Endodermal cell (in vitro differentiated cells): ENCODE measurements at regions not wholly inside any gene's neighbourhood (a gene's known extent, or its start where the extent isn't known, plus 50 kb on each side); places are given as distances from the start of the nearest gene placed in this dataset.

Experiments
- DNase-seq: peaks from one replicate; pipeline ENCODE4 v3.0.0-alpha.2; 2017
- H3K27ac ChIP-seq: 2 replicates; pipeline ENCODE4 v1.5.1; 2013; ENCODE audit warnings: mild to moderate bottlenecking, low read depth, low read length, moderate library complexity
- H3K27me3 ChIP-seq: 2 replicates; pipeline ENCODE4 v1.6.1; 2013; ENCODE audit warnings: mild to moderate bottlenecking, low read length, moderate library complexity; ENCODE audit not compliant: insufficient read depth, control insufficient read depth, poor library complexity, severe bottlenecking
- H3K36me3 ChIP-seq: 2 replicates; pipeline ENCODE4 v1.7.0; 2013; ENCODE audit warnings: mild to moderate bottlenecking, low read length, moderate library complexity; ENCODE audit not compliant: control insufficient read depth, insufficient read depth
- H3K4me1 ChIP-seq: one replicate; pipeline ENCODE4 v1.7.0; 2013; ENCODE audit warnings: low read length; ENCODE audit not compliant: control insufficient read depth, insufficient read depth
- H3K4me3 ChIP-seq: 2 replicates; pipeline ENCODE4 v1.5.1; 2013; ENCODE audit warnings: mild to moderate bottlenecking, low read length, moderate library complexity
- H3K9ac ChIP-seq: 2 replicates; pipeline ENCODE4 v1.6.1; 2013; ENCODE audit warnings: mild to moderate bottlenecking, low read length, moderate library complexity; ENCODE audit not compliant: poor library complexity, severe bottlenecking; ENCODE audit errors: extremely low read depth
- H3K9me3 ChIP-seq: 2 replicates; pipeline ENCODE4 v1.6.1; 2013; ENCODE audit warnings: mild to moderate bottlenecking, low read length, moderate library complexity; ENCODE audit not compliant: control insufficient read depth
- H3K27ac Mint-ChIP-seq: 2 replicates; pipeline ENCODE4 v1.8.0; 2020; ENCODE audit warnings: mixed read lengths
- H3K27me3 Mint-ChIP-seq: 2 replicates; pipeline ENCODE4 v1.8.0; 2021; ENCODE audit warnings: mild to moderate bottlenecking, mixed read lengths; ENCODE audit not compliant: insufficient read depth
- H3K36me3 Mint-ChIP-seq: 2 replicates; pipeline ENCODE4 v1.8.0; 2020; ENCODE audit warnings: low read depth, mixed read lengths
- H3K4me1 Mint-ChIP-seq: 2 replicates; pipeline ENCODE4 v1.8.0; 2020; ENCODE audit warnings: mixed read lengths
- H3K4me3 Mint-ChIP-seq: 2 replicates; pipeline ENCODE4 v1.8.0; 2020; ENCODE audit warnings: mild to moderate bottlenecking, moderate library complexity, mixed read lengths
- H3K9me3 Mint-ChIP-seq: 2 replicates; pipeline ENCODE4 v1.8.0; 2020; ENCODE audit warnings: mild to moderate bottlenecking, mixed read lengths
- CTCF ChIP-seq: fragments of 200-600 bp; sonication (generic); conservative IDR thresholded peaks from 2 replicates; pipeline ENCODE4 v1.5.0; 2021; ENCODE audit warnings: antibody characterized with exemption, mild to moderate bottlenecking
- WGBS, 2 experiments: methylation state at CpG; one replicate each; pipeline versions ENCODE4 v1.1.5 to v1.1.7; 2013; ENCODE audit warnings: missing lambda C conversion rate in 2 of 2, mixed read lengths in 1 of 2; ENCODE audit not compliant: insufficient coverage in 1 of 2, insufficient read length in 1 of 2; 5-methylcytosine and 5-hydroxymethylcytosine counted together

- Histone ChIP-seq H3K9ac (no peak overlapping the region), H3K4me1 (no peaks in the 10 kb centered on the region), H3K9me3 (peaks cover 85% of the 10 kb centered on the region), H3K4me3 (no peak overlapping the region), H3K27me3 (no peaks in the 10 kb centered on the region), H3K27ac (no peak overlapping the region), H3K36me3 (no peaks in the 10 kb centered on the region)
- Mint-ChIP-seq H3K9me3 (peaks cover 81% of the 10 kb centered on the region), H3K36me3 (no peaks in the 10 kb centered on the region), H3K4me3 (no peak overlapping the region), H3K4me1 (no peaks in the 10 kb centered on the region), H3K27ac (no peak overlapping the region), H3K27me3 (no peaks in the 10 kb centered on the region)
- no peak for TF ChIP-seq CTCF
- DNase-seq: no peak
- 92% methylated on average over 5 of the region's 5 CpGs; no CpG with 5 or more reads in 1 of the 2 experiments for WGBS, 2 experiments
Measured at GRCh38 chr7:153840861-153841260, 211.3 kb upstream of the DPP6 start.

- no peak for DNase-seq
- no peak overlapping the region for H3K4me3 ChIP-seq
- no peaks in the 10 kb centered on the region for H3K27me3 ChIP-seq
- Mint-ChIP-seq H3K27ac (no peak overlapping the region), H3K9me3 (peaks cover 83% of the 10 kb centered on the region), H3K27me3 (no peaks in the 10 kb centered on the region), H3K4me3 (no peak overlapping the region), H3K36me3 (peaks cover 4% of the 10 kb centered on the region), H3K4me1 (no peaks in the 10 kb centered on the region)
- H3K9me3 ChIP-seq: peaks cover 88% of the 10 kb centered on the region
- H3K4me1 ChIP-seq: no peaks in the 10 kb centered on the region
- no peak for TF ChIP-seq CTCF
- WGBS, 2 experiments: 83 to 85% methylated on average over 9 to 11 of the region's 11 CpGs
- H3K9ac ChIP-seq: no peak overlapping the region
- H3K27ac ChIP-seq: no peak overlapping the region
- H3K36me3 ChIP-seq: no peaks in the 10 kb centered on the region
Measured at GRCh38 chr7:153847828-153848227, 204.4 kb upstream of the DPP6 start.

GRCh38 chr7:153852261-153852660 is 199.9 kb upstream of the DPP6 start:
- H3K4me3 Mint-ChIP-seq: no peak overlapping the region
- Histone ChIP-seq H3K36me3 (no peaks in the 10 kb centered on the region), H3K27me3 (no peaks in the 10 kb centered on the region), H3K27ac (no peak overlapping the region), H3K4me1 (no peaks in the 10 kb centered on the region), H3K9me3 (peaks cover 76% of the 10 kb centered on the region), H3K9ac (no peak overlapping the region), H3K4me3 (no peak overlapping the region)
- no peaks in the 10 kb centered on the region for H3K4me1 Mint-ChIP-seq
- 68% methylated on average over 4 of the region's 4 CpGs; no CpG with 5 or more reads in 1 of the 2 experiments for WGBS, 2 experiments
- peaks cover 2% of the 10 kb centered on the region for H3K36me3 Mint-ChIP-seq
- H3K27ac Mint-ChIP-seq: no peak overlapping the region
- H3K9me3 Mint-ChIP-seq: peaks cover 81% of the 10 kb centered on the region
- no peak for TF ChIP-seq CTCF
- H3K27me3 Mint-ChIP-seq: no peaks in the 10 kb centered on the region
- no peak for DNase-seq
